Ishikawa (cell line): ENCODE measurements at regions not wholly inside any gene's neighbourhood (a gene's known extent, or its start where the extent isn't known, plus 50 kb on each side); places are given as distances from the start of the nearest gene placed in this dataset.

Experiments
- EP300 ChIP-seq: IDR thresholded peaks from 2 replicates; pipeline ENCODE4 v1.6.1; 2012; ENCODE audit warnings: borderline replicate concordance
- NFIC ChIP-seq: IDR thresholded peaks from 2 replicates; pipeline ENCODE4 v1.6.1; 2012

DNA sequence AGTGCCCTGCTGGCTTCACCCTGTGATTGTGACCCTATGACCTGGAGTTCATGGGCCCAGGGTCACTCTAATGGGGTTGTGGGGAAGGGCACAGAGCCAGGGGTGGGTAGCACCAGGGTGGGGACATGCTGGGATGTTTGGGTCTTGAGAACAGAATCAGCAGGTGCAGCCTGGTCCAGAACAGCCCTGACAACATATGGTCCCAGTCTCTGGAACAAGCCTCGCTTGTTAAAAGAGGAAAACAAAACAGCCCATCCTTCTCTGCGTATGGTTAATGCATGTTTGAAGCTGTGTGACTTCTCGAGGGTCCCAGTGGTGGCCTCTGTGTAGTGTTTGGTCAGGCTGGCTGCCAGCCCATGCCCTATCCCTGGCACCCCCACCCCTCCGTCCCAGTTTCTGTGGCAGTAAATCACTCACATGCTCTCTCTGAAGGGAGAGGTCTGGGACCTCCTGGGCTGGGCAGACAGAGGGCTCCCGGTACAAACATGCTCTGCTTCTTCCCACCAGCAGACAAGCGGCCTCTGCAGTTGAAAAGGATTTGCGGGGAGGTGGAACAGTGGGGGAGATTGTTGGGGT is 79.4 kb downstream of the FAM241B start:
- no peak for TF ChIP-seq NFIC
- TF ChIP-seq EP300, result no peak
